HG02759 (cell line): ENCODE measurements at regions not wholly inside any gene's neighbourhood (a gene's known extent, or its start where the extent isn't known, plus 50 kb on each side); places are given as distances from the start of the nearest gene placed in this dataset.

Source experiments
- ATAC-seq: cut with Tn5 transposase; IDR thresholded peaks from one replicate; pipeline ENCODE4 v1.9.1; 2021; ENCODE audit warnings: mild to moderate bottlenecking, moderate library complexity; ENCODE audit not compliant: unreplicated experiment

DNA sequence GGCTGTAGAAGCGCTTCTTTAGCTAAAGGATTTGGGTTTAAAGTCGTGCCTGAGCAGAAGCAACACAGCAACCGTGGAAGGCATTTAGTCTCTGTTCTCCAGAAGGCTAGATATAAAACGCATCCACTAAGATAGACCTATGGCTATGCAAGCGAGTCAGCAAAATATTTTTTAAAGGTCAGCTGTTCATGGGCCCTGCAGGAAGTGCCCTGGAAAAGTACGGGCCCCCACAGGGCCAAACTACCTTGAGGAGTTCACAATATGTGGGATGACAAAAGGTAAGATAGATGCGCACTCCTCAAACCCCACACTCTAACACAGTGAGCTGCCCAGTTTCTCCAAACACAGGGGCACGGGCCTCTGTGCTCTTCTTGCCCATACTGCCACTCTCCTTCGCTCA lies 261.6 kb downstream of the VPS13C start:
- no peak for ATAC-seq

DNA sequence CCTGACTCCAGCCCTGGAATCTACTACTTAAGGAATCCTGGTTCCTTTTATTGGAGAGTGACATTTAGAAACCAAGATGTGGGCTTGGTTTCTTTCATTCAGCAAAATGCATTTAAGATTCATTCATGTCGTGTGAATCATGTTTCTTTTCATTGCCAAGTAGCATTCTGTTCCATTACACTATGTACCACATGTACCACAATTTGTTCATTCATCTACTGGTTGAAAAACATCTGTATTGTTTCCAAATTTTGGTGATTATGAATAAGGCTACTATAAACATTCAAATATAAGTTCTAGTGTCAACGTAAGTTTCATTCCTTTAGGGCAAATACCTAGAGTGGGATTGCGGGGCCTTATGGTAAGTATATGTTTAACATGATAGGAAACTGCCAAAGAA lies 264.2 kb downstream of the VPS13C start:
- no peak for ATAC-seq

DNA sequence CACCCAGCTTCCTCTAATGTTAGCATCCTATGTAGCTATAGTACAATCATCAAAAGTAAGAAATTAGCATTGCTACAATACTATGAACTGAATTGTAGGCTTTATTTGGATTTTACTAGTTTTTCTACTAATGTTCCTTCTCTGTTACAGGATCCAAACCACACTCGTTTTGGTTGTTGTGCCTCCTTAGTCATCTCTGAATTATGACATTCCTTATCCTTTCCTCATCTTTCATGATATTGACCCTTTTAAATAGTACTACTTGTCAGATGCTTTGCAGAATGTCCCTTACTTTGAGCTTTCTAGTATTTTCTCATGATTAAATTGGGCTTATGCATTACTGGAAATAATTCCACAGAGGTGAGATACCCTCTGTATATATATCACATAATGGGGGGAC lies 265.4 kb downstream of the VPS13C start:
- no peak for ATAC-seq

DNA sequence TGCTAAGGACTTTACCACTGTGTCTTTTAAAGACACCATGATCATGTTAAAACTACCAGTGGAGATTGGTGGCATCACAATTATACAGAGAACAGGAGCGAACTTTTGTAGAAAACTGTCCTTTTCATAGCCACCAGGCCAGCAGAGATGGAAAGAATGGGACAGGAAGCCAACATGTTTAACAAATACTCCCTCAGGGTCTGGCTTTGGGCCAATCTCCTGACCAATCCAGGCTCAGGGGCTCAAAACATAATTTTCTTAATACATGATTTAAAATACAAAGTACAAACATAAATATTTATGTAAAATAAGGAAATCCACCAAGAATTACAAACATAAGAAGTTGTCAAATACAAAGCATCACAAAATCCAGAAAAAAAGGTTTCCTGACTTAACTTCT lies 266.0 kb downstream of the VPS13C start:
- no peak for ATAC-seq

DNA sequence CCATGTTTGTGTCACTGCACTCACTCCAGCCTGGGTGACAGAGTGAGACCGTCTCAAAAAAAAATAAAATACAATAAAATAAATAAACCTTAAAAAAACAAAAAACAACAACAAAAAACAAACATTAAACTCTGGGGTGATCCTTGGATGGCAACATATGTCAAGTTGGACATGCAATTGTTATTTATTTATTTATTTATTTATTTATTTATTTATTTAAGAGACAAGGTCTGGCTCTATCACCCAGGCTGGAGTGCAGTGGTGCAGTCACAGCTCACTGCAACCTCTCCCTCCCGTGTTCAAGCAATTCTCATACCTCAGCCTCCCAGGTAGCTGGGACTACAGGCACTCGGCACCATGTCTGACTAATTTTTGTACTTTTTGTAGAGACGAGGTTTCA lies 275.5 kb downstream of the VPS13C start:
- ATAC-seq = no peak

DNA sequence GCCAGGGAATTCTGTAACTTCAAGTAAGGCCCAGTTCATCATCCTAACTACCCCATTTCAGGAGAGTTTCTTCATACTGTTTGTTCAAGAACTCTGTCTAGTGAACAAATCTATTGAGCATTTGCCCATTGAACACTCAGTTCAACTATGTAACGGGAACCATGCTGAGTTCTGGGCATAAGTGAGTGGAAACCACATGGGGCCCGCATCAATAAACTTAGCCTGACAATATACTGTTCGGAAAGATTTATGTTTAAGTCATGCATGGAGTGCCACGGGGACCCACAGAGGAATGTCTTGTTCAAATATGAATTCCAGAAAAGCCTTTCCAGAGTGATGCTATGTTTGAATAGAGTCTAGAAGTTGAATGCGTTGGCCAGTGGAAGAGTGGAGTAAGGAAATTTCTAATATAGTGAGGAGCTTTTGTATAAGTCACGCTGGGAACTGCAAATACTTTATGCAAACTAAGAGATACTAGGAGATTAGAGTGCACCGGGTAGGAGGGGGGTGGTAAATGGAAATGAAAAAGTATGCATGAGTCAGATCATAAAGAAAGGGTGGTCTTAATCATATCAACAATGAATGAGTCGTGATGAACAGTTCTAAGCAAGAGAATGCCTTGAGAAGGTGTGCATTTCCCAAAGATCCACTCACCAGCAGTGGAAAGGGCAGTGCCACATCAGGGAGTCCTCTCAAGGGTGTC lies 279.8 kb downstream of the VPS13C start:
- no peak for ATAC-seq

DNA sequence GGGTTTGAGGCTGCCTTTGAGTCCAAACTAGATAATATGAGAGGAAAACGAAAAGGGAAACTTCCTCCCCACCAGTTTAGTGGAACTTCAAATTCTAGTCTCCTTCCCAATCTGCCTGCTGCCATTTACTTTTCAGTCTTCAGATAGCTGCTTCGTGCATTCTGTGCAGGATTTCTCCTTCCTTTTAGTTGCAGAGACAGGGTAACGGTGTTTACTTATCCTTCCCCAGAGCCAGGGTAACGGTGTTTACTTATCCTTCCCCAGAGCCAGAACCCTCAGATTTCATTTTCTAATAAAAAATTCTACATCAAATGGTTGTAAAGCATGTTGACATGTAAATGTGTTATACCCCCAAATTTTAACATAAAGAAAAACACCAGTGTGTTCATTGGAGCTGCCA lies 282.6 kb downstream of the VPS13C start:
- no peak for ATAC-seq

DNA sequence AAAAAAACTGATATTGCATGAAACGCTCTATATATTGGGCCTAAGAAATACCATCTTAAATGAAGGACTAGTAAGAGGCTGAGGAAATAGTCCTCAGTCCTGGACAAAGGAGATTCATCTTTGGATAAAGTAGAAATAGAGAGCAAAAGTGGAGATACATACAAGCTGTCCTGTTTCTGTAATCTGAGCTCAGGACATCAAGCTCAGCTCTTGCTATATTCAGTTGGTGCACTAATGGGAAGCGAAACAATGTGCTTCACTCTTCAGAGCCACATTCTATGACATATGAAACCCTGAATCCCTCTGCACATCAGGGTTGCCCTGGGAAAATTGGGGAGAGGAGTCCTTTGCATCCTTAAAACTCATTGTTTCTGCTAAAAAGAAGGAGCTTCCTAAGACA lies 290.7 kb downstream of the VPS13C start:
- ATAC-seq = no peak

DNA sequence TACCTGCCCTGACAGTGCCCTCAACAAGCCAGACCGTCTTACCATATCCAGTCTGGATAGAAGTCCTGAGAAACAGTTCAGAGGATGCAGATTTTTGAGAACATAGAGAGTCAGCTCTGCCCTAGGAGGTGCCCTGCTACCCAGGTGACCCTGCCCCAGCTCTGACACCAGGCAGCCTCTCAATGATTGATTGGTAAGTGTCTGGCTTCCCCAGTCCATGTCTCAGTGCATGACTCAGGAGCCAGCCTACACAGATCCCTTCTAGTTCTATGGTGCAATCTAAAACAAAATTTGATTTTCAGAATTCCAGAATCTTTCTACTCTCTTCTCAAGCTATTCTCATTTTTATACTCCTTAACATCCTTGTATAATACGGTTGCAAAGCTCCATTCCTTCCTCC lies 292.1 kb downstream of the VPS13C start:
- ATAC-seq = no peak

DNA sequence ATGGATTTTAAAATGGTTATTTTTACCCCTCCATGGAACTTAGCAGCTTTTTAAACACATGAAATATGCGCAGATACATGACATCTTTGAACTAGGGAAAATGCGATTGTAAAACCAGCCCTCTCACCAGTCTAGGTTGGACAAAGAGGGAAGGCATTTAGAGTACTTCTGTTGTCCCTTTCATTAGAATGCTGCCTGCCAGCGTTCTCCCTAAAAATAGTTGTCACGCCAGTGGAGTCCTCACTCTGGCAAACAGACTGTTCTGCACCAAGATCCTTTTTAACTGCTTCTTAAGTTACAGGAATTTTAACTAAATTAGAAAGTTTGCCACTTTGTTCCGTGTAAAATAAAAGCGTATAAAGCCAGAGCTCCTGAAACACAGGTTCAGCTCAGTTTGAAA lies 295.3 kb downstream of the VPS13C start:
- no peak for ATAC-seq

DNA sequence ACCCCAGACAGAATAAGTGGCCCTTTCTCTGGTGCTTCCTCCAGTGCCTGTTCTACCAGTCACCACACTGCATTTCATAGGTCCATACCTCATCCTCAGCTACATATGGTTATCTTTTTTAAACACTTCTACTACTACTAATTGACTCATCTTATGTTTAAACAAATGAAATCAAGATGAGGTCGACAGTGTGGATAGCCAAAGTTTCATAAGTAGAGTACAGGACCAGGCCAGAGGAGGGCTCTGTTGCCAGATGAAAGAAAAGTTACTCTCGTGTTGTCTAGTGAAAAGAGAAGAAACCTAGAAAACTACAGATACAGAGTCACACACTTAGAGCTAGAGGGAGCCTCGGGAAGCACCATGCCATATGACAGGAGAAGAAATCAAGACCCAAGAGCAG lies 296.1 kb downstream of the VPS13C start:
- no peak for ATAC-seq

DNA sequence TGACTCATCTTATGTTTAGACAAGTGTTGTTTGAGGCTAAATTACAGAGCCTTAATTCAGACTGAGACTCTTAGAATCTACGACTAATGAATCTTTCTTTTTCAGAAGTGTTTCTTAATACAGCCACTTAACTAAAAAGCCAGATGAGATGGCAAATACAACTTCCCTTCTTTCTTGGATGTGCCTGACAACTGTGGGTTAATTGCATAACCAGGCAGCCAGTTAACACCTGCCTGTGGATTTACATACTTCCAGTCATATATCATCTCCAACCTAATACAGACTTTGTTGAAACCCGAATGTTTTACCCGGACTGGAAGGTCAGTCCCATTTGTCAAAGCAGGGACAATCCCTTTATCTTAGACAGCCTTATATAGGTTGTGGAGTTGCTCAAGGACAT lies 297.6 kb downstream of the VPS13C start:
- ATAC-seq = no peak

DNA sequence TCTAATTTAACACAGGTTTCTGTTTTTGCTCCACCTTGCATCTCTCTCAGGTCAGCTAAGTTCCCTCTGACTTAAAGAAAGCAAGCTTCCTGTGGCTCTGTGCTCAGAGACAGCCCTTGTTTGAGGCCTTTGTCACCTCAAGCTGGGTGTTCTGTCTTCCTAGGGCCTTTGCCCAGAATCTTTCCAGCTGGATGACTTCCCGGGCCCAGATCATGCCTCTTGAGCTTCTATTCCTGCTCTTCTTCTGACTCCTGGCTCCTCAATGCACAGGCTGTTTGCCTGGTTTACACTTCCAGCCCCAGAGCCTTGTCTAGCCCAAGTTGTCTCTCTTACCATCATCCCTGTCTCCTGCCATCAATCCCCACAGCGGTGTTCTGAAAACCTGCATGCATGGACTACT lies 300.6 kb downstream of the VPS13C start:
- ATAC-seq = no peak

DNA sequence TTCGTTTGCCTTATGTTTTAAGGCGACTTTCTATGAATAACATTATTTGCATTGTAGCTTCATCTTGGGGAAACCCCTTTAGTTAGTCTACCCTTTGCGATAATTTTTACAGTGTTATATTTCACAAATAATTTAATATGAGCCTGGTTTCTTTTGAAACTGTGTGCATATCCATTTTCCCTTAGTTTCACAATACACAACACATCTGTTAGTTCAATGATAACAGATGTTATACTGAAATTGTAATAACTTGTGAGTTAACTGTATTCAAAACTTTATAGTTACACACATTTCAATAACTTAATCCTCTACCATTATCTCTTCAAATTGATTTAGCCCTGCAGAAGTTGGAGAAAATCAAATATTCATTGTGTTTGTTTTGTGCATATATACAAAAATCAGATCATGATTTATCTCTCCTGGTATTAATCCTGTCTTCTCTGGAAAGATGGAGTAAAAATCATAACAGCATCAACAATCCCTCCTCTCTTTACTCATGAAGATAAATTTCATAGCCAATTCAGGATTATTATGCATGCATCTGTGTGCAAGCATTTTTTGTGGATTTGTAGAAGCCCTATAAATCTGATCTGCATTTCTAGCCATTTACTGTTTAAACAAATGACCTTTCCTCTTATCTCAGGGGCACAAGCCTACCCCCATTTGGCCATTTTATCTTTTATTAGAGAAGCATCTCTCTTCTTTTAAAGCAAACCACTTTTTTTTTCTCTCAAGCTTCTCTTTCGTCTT lies 304.0 kb downstream of the VPS13C start:
- no peak for ATAC-seq

DNA sequence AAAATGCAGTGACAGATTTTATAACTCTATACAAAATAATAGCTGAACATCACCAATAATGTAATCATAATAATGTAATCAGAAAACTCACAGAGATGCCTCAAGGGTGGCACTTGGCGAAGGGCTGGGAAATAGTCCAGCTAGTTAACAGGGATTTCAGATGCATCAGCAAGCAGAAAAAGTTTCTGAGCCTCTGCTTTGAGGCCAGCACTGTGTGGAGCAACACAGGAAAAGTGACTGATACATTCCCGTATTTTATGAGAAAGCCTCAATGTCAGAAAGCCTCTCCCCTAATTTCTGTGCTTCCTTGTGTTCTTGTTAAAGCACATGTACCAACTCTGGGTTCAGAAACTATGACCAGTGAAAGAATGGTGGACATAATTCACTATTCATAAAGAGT lies 304.8 kb downstream of the VPS13C start:
- no peak for ATAC-seq

DNA sequence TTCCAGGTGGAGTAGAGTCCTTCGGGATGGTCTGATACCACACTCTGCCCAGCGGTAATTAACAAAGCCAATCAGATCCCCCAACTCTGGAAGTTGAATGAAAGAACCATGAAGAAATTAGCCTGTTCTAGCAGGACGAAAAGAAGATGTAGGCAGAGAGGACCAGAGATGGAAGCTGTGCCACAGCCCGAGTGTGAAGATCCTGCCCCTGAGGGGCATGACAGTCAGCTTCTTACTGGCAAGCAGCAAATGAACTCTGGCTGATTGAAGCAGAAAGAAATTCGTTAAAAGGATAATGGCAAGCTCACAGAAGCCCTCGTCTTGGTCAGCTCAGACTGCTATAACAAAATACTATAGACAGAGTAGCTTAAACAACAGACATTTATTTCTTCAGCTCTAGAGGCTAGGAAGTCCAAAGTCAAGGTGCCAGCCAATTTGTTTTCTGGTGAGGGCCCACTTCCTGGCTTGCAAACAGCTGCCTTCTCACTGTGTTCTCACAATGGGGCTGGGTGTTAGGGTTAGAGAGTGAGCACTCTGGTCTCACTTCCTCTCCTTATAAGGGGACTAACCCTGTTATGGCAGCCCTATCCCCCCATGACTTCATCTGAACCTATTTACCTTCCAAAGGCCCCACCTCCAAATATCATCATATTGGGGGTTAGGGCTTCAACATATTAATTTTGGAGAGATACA lies 307.1 kb downstream of the VPS13C start:
- no peak for ATAC-seq

DNA sequence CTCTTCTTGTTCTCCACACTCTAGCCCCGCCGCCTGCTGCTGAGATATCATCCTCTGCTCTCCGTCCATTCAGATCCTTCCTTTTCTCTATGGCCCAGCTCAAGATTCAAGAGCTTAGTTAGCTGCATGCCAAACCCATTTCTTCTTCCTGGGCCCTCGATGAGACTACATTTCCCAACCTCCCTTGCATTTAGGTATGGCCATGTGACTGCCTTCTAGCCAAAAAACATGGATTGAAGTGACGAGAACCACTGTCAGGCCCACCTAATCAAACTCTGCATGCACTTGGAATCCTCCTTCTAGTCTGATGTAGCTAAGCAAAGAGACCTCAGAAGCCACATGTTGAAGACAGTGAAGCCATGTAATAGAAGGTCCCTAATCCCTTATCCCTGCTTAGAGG lies 308.2 kb downstream of the VPS13C start:
- no peak for ATAC-seq

DNA sequence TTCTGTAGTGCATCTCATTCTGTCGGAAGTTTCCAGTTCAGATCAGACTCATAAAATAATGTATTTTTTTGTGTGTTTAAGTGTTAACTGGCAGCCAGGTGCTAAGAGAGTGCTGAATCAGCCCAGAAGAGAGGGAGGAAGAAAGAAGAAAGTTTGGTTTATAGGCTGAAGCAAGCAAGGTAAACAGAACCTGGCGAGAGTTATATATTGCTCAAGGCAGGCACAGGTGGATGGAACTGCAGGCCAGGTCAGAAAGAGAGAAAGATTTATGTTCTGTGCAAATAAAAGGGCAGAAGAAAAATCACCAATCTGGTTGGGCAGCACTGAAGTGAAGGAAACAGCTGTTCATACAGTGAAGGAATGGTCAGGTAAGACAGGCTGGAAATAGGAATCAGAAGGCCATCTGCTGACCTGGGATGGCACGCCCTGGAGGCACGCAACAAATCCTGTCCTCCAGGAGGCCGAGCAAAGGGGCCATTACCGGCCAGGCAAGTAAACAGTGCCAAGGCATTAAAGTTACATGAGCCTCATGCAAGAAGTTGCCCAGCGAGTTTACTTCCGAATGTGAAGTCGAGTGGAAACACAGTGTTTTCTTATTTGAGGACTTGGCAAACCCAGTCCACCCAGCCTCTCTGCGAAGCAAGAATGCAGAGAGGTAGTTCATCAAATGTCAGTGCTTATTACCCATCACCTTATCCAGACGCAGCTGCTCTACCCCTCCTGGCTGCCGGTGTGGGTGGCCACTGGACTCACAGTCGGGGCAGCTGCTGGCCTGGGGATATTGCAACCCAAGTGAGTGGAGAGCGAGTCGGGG lies 309.8 kb downstream of the VPS13C start:
- no peak for ATAC-seq

DNA sequence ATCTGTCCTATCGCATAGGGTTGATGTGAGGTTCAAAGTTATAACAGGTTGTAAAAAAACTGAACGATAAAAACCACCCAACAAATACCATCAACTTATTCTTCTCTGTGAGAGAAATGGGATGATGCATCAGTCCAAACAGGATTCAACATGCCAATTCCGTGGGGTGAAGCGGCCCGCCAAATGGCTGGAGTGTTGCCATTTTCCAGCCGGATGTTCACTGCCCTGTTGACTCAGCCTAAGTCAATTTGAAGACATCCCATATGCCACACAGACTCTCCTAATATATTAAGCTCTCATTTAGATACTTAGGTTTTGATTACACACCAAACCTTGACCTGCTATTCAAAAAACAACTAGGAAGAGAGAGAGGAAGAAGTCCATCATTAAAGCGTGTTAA lies 311.1 kb downstream of the VPS13C start:
- ATAC-seq = no peak

DNA sequence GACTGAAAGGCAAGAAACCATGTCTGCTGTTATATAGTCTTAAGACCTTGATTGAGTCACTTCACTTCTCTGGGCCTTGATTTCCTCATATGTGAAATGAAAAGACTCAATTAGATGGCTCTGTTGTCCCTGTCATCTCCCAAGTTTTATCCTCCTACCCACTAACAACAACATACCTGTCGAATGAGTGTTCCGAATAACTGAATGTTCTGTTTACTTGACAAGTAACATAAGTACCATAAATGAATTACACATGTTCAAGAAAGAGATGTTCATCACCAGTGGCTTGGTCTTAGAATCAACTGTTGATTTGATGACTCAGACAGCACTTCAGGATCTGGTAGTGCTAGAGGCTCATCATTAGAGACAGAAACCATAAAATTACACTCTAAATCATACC lies 311.7 kb downstream of the VPS13C start:
- no peak for ATAC-seq

DNA sequence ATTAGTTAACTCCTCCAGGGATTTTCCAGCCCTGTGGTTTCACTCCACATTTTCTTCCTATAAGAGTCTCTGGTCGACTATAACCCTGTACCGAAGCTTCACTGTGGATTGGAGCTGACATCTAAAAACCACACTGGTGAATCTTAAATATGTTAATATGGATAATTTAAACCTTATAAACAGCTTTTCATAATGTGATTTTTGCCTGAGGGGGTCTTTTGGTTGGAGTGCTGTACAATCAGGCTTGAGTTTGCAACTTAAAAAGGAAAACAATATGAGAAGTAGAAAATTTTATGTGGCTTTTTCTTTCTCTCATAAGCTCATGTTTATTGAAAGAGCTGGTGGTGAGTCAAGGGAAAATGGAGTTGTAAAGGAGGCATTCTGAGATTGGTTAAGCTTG lies 313.7 kb downstream of the VPS13C start:
- no peak for ATAC-seq
